ENCODE measurements at regions not wholly inside any gene's neighbourhood (a gene's known extent, or its start where the extent isn't known, plus 50 kb on each side); places are given as distances from the start of the nearest gene placed in this dataset.

DNA sequence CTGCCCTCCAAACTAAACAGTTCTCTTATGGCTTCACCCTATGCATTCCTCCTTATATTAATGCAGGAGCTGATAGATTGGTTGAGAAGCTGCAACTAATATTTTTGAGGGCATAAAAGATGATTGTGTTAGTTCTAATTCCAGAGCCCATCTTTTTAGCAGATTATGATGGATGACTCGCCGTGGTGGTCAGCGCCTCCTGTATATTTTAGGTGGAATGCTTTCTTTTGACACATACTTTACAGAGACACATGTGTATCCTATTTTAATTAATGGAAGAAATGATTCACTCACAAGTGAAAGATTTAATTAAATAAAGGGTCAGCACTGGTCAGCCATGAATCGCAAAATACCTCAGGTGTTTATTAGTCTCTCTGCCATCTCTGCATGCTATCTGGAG is 120.7 kb downstream of the TM2D1 start:
- TF ChIP-seq, protein P1, sequence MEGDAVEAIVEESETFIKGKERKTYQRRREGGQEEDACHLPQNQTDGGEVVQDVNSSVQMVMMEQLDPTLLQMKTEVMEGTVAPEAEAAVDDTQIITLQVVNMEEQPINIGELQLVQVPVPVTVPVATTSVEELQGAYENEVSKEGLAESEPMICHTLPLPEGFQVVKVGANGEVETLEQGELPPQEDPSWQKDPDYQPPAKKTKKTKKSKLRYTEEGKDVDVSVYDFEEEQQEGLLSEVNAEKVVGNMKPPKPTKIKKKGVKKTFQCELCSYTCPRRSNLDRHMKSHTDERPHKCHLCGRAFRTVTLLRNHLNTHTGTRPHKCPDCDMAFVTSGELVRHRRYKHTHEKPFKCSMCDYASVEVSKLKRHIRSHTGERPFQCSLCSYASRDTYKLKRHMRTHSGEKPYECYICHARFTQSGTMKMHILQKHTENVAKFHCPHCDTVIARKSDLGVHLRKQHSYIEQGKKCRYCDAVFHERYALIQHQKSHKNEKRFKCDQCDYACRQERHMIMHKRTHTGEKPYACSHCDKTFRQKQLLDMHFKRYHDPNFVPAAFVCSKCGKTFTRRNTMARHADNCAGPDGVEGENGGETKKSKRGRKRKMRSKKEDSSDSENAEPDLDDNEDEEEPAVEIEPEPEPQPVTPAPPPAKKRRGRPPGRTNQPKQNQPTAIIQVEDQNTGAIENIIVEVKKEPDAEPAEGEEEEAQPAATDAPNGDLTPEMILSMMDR (IDR thresholded peaks at IDR 0.05), result no peak
- no peak for TF ChIP-seq EZH2 (IDR thresholded peaks at IDR 0.05)
- TF ChIP-seq EZH2phosphoT487 (IDR thresholded peaks at IDR 0.05), result no peak

Data from neural progenitor cell (in vitro differentiated cells).